ENCODE measurements at regions not wholly inside any gene's neighbourhood (a gene's known extent, or its start where the extent isn't known, plus 50 kb on each side); places are given as distances from the start of the nearest gene placed in this dataset.

GRCh38 chr15:81966631-81967030 is 79.2 kb downstream of the MEX3B start:
- TF ChIP-seq POLR2AphosphoS5 (IDR thresholded peaks at IDR 0.05; ENCODE audit: low read depth, low read length), result no peak
- no peak for TF ChIP-seq FOXP2 (optimal IDR thresholded peaks at IDR 0.05; ENCODE audit: borderline replicate concordance, extremely low read depth, extremely low read length, insufficient read depth)
- no peak for TF ChIP-seq TAF1 (IDR thresholded peaks at IDR 0.05; ENCODE audit: borderline replicate concordance, insufficient read depth, low read length)

DNA sequence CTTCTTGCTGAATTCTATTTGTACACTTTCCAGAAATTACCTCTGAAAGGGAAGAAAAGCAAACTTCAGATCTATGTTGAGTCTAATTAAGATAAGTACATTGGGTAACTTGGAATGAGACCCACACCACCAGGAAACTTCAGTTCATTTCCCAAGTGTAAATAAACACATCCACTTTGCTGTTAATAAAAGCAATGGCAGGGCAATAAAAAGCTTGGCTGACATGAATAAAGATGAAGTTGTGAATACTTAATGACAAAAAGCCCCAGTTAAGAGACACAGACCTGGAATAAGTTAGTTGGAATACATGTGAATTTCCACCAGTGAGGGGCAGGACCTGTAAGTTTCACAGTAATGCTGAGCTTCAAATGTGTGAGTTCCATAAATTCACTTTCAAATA is 83.3 kb downstream of the MEX3B start:
- TF ChIP-seq TAF1 (IDR thresholded peaks at IDR 0.05; ENCODE audit: borderline replicate concordance, insufficient read depth, low read length) (no peak), FOXP2 (optimal IDR thresholded peaks at IDR 0.05; ENCODE audit: borderline replicate concordance, extremely low read depth, extremely low read length, insufficient read depth) (no peak), POLR2AphosphoS5 (IDR thresholded peaks at IDR 0.05; ENCODE audit: low read depth, low read length) (no peak), SIN3A (IDR thresholded peaks at IDR 0.05; ENCODE audit: borderline replicate concordance, insufficient read depth, low read length) (no peak)
- TF ChIP-seq, protein P1, sequence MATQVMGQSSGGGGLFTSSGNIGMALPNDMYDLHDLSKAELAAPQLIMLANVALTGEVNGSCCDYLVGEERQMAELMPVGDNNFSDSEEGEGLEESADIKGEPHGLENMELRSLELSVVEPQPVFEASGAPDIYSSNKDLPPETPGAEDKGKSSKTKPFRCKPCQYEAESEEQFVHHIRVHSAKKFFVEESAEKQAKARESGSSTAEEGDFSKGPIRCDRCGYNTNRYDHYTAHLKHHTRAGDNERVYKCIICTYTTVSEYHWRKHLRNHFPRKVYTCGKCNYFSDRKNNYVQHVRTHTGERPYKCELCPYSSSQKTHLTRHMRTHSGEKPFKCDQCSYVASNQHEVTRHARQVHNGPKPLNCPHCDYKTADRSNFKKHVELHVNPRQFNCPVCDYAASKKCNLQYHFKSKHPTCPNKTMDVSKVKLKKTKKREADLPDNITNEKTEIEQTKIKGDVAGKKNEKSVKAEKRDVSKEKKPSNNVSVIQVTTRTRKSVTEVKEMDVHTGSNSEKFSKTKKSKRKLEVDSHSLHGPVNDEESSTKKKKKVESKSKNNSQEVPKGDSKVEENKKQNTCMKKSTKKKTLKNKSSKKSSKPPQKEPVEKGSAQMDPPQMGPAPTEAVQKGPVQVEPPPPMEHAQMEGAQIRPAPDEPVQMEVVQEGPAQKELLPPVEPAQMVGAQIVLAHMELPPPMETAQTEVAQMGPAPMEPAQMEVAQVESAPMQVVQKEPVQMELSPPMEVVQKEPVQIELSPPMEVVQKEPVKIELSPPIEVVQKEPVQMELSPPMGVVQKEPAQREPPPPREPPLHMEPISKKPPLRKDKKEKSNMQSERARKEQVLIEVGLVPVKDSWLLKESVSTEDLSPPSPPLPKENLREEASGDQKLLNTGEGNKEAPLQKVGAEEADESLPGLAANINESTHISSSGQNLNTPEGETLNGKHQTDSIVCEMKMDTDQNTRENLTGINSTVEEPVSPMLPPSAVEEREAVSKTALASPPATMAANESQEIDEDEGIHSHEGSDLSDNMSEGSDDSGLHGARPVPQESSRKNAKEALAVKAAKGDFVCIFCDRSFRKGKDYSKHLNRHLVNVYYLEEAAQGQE (IDR thresholded peaks at IDR 0.05; ENCODE audit: insufficient read depth in 1 of 2, low read depth in 2 of 2, low read length in 2 of 2), result no peak

DNA sequence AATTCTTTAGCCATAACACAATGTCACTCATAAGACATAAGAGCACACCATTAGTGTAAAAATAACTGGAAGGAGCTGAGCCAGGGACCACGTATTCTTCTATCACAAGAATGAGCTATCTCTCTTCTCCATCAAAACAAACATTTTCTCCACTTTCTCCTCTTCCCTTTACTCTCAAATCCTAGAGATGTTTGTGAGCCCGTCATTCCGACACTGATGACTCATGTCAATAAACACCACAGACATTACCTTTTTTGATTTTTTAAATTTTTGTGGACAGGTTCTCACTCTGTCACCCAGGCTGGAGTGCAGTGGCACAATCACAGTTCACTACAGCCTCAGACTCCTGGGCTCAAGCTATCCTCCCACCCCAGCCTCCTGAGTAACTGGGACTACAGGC is 86.6 kb downstream of the MEX3B start:
- no peak for TF ChIP-seq TAF1 (IDR thresholded peaks at IDR 0.05; ENCODE audit: borderline replicate concordance, insufficient read depth, low read length)
- TF ChIP-seq, protein P1 (IDR thresholded peaks at IDR 0.05; ENCODE audit: insufficient read depth in 1 of 2, low read depth in 2 of 2, low read length in 2 of 2), result no peak

GRCh38 chr15:81957698-81958097 is 88.1 kb downstream of the MEX3B start:
- TF ChIP-seq SIN3A (IDR thresholded peaks at IDR 0.05; ENCODE audit: borderline replicate concordance, insufficient read depth, low read length) (no peak), POLR2AphosphoS5 (IDR thresholded peaks at IDR 0.05; ENCODE audit: low read depth, low read length) (no peak), TAF1 (IDR thresholded peaks at IDR 0.05; ENCODE audit: borderline replicate concordance, insufficient read depth, low read length) (no peak), FOXP2 (optimal IDR thresholded peaks at IDR 0.05; ENCODE audit: borderline replicate concordance, extremely low read depth, extremely low read length, insufficient read depth) (no peak)
- TF ChIP-seq, protein P1 (IDR thresholded peaks at IDR 0.05; ENCODE audit: insufficient read depth in 1 of 2, low read depth in 2 of 2, low read length in 2 of 2), result no peak

DNA sequence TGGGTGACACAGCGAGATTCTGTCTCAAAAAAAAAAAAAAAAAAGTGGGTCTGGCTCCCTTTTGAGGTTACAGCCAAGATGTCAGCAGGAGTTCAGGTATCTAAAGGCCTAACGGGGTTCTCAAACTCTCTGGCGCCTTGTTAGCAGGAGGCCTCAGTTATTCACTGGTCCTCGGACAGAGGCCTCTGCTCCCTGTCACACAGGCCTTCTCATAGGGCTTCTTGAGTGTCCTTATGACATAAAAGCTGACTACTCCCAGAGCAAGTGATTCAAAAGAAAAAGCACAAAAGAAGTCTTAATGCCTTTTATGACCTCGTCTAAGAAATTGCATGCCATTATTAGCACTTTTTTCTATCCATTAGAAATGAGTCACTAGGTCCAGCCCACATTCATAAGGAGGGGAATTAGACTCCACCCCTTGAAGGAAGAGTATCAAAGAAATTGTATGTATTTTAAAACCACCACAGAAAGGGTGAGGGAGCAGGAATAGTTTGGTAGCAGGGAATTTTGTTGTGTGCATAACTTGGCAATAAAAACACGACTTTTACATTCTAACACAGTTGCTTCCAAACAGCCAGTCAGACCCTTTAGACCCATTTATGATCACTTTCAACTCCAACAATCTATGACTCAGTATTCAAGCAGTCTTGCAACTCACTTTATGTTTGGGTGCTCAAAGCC is 90.3 kb downstream of the MEX3B start:
- TF ChIP-seq TAF1 (IDR thresholded peaks at IDR 0.05; ENCODE audit: borderline replicate concordance, insufficient read depth, low read length) (no peak), FOXP2 (optimal IDR thresholded peaks at IDR 0.05; ENCODE audit: borderline replicate concordance, extremely low read depth, extremely low read length, insufficient read depth) (no peak), POLR2AphosphoS5 (IDR thresholded peaks at IDR 0.05; ENCODE audit: low read depth, low read length) (no peak), SIN3A (IDR thresholded peaks at IDR 0.05; ENCODE audit: borderline replicate concordance, insufficient read depth, low read length) (no peak)
- TF ChIP-seq, protein P1 (IDR thresholded peaks at IDR 0.05; ENCODE audit: insufficient read depth in 1 of 2, low read depth in 2 of 2, low read length in 2 of 2), result no peak

Measured in PFSK-1 (cell line).